AG10803 (cell line): ENCODE measurements at regions not wholly inside any gene's neighbourhood (a gene's known extent, or its start where the extent isn't known, plus 50 kb on each side); places are given as distances from the start of the nearest gene placed in this dataset.
A peak's percentile ranks its signal among the peaks of the same experiment; 100 is the strongest.

Experiments used
- DNase-seq: peaks from one replicate; pipeline ENCODE4 v3.0.0; 2010; ENCODE audit warnings: low read depth
- H3K4me3 ChIP-seq: 2 replicates; pipeline ENCODE4 v1.5.1; 2011; ENCODE audit warnings: mild to moderate bottlenecking, low read length, control low read depth
- TF ChIP-seq, protein P1 (sequence below): conservative IDR thresholded peaks from 2 replicates; pipeline ENCODE4 v1.5.1; 2011; ENCODE audit warnings: mild to moderate bottlenecking, low read length, control low read depth, inconsistent platforms

DNA sequence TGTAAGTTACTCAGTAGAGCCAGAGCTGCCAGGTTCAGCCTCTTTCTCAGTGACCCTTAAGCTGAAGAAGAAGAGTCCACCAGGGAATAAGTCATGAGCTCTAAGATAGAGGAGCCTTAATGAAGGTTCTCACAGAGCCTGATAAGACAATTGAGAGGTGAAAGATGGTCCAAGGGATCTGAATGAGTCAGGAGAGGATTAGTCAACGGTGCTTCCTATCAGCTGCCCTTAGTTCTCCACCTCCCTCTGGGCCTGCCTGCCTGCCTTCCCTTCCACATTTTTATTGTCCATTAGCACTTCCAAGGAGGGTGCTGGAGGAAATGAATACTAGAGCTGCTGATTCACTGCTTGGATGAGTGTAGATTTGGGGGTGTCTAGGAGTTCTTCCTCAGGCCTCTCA lies 161.7 kb upstream of the RMST start:
- no peak for DNase-seq
- H3K4me3 ChIP-seq = no peak overlapping the region
- TF ChIP-seq, protein P1, sequence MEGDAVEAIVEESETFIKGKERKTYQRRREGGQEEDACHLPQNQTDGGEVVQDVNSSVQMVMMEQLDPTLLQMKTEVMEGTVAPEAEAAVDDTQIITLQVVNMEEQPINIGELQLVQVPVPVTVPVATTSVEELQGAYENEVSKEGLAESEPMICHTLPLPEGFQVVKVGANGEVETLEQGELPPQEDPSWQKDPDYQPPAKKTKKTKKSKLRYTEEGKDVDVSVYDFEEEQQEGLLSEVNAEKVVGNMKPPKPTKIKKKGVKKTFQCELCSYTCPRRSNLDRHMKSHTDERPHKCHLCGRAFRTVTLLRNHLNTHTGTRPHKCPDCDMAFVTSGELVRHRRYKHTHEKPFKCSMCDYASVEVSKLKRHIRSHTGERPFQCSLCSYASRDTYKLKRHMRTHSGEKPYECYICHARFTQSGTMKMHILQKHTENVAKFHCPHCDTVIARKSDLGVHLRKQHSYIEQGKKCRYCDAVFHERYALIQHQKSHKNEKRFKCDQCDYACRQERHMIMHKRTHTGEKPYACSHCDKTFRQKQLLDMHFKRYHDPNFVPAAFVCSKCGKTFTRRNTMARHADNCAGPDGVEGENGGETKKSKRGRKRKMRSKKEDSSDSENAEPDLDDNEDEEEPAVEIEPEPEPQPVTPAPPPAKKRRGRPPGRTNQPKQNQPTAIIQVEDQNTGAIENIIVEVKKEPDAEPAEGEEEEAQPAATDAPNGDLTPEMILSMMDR = no peak

DNA sequence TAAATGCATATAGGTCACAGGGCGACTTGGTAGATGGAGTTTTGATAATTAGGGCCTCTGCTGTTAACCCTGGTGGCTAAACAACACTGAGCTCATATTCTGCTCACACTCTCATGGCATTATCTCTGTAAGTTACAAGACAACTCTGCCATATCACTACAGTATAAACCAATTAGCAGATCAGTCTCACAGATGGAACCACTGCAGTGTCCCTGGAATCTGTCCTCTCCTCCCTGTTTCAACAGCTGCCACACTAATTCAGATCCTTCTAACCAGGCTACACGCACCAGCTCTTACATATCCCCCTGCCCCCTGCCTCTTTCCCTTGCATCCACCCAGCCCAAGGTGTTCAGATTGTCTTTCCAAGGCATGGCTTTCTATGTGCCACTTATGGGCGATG lies 161.0 kb upstream of the RMST start:
- TF ChIP-seq, protein P1 = no peak
- no peak overlapping the region for H3K4me3 ChIP-seq
- DNase-seq = no peak

DNA sequence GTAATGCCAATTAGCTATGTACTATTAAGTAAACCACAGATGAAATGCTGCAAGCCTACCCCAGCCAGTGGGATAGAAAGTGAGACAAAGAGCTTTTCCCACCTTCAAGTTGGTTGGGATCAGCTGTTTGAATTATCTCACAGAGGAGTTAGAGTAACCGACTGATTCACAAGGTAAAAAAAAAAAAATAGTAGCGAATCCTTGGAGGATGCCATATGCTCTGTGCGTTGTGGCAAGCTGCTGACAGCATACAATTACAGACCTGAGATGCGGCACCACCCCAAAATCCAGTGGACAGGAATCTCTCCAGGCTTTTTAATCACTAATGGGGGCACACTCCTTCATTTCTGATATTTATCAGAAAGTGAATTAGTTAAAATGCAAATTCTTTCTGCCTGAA lies 157.0 kb upstream of the RMST start:
- TF ChIP-seq, protein P1 = no peak
- no peak for DNase-seq
- H3K4me3 ChIP-seq = no peak overlapping the region

DNA sequence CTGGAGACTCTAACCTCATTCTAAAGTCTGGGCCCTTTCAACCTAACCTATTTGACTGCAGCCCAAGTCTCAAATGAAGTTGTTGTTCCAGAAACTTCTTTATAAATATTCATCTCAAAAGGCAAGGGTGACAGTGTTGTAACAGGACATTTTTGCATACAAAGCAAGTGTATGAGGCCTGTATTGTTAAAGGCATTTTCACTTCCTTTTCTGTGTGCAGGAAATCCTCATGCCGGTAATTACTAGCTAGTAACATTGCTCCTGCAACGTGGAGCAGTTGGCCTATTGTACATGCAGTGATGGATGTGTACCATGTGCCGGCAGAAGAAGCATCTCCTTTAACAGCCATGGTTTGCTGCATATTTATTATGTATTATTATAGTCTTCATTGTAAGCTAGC lies 156.5 kb upstream of the RMST start:
- DNase-seq = no peak
- TF ChIP-seq, protein P1 = no peak
- H3K4me3 ChIP-seq = no peak overlapping the region

DNA sequence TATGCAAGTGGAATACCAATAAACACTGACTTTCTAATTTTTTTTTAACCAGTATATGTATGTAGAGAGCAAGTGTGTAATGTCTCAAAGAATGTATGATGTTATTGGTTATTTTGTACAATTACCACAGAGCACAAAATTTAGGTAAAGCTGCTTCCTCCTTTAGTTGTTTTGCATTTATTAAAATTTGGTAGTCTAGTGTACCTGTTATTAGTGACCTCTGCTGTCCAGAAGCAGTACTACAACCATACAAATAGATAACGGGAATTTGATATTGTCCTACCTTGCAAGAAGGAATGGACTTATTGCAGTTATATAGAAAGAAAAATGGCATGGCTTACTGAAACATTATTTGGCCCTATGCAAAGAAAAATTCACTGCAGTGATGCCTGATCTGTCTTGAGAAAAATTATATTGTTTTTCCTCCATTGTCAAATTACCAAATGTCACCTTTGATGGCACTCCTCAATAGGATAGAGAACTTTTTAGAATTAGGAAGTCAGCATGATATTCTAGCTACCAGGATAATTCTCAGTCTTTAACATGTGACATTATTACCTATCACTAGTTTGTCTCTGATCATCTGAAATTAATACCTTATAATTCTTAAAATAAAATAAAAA lies 153.9 kb upstream of the RMST start:
- TF ChIP-seq, protein P1 = peak; percentile 78
- H3K4me3 ChIP-seq = no peak overlapping the region
- peak; percentile 63 for DNase-seq

DNA sequence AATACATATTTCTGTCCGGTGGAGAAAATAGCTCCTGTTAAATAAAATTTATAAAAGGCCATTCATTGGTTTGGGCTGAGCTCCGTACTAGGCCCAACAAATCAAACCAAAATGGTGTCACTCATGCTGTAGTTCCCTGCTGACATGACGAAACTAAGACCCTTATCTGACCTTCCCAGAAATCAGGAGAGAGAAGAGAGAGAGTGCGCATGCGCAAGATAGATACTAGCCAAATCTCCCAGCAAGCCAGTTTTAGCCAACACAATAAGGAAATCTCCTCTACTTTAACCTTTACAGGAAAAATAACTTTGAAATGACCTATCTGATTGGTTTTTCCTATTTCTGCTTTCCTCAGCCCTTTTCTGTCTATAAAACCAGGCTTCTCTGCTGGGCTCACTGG lies 152.7 kb upstream of the RMST start:
- no peak for DNase-seq
- TF ChIP-seq, protein P1 = no peak
- no peak overlapping the region for H3K4me3 ChIP-seq

DNA sequence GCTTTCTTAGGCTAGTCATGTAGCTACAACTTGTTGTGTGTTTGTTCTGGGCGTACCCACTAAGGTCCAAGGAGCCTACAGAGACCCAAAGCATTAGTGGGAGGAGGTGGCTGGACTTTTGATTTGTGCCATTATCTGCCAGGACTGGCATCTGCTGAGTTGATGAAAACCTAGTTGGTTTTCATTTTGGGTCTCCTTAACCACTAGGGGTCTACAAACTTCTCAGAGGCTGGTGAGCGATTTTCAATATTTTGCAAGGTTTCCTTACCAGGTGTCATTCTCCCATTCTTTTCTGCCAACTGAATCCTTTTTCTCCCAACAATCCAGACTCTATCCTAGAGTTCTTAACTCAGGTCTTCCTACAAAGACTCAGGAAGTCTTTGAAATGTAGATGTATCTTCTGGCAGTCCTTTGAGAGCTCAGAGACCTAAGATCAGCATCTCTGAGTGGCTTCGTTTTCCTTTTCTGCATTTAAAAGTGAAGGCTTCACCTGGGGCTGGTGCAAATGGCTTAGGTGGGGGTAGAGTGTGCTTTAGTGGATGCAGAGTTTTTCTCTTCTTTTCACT lies 150.0 kb upstream of the RMST start:
- no peak overlapping the region for H3K4me3 ChIP-seq
- TF ChIP-seq, protein P1 = no peak
- DNase-seq = no peak
